CD4-positive, alpha-beta T cell treated with Interferon gamma for 1 hour (primary cell): ENCODE measurements at regions not wholly inside any gene's neighbourhood (a gene's known extent, or its start where the extent isn't known, plus 50 kb on each side); places are given as distances from the start of the nearest gene placed in this dataset.
"Not testable (repeated sequence)": the region's sequence is repeated elsewhere in the genome, so short reads cannot be mapped to it uniquely, and the experiment has no call there.

Source experiments
- DNase-seq: peaks from one replicate; pipeline ENCODE4 v3.0.0-alpha.2; 2020

GRCh38 chr2:210963386-210963785, 407.0 kb downstream of the CPS1 start:
- no peak for DNase-seq

- DNase-seq: no peak
These were observed 407.9 kb downstream of the CPS1 start for GRCh38 chr2:210964141-210964764.

DNA sequence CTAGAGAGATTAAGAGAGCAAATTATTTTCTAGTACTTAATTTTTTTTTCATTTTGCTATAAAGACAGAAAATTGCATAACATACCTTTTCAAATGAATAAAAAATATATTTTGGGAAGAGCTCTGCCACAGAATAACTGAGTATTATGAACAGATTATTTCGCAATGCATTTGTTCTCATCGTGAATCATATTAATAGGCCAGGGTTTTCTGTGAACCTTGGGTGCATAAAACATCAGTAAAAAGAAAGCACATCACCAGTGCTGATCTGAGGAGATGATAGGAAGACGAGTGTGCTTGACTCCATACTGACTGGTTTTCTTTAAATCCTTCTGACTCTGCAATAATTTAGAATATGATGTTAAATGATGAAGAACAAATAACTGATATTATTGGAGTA, 409.1 kb downstream of the CPS1 start:
- DNase-seq: no peak

DNA sequence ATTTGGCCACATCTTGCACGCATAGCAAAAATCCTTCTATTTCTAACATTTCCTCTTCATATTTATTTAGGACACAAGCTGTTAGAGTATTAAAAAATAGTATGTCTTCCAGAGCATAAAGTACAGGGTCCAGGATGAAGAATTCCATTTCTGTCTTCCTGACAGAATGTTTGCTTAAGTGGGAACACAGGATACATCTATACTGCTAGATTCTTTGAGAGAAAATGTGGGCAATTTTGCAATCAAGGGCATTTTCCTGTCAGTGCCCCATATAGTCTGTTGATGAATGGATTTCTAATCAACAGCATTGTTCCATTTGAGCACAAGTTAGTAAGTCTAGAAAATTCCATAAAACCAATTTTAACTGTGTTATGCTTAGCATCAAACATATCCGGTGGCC, 409.9 kb downstream of the CPS1 start:
- DNase-seq: no peak

GRCh38 chr2:210971431-210971830, 415.0 kb downstream of the CPS1 start:
- DNase-seq: no peak

- DNase-seq: not testable (repeated sequence)
These were observed 430.4 kb downstream of the CPS1 start for GRCh38 chr2:210986806-210987205.

DNA sequence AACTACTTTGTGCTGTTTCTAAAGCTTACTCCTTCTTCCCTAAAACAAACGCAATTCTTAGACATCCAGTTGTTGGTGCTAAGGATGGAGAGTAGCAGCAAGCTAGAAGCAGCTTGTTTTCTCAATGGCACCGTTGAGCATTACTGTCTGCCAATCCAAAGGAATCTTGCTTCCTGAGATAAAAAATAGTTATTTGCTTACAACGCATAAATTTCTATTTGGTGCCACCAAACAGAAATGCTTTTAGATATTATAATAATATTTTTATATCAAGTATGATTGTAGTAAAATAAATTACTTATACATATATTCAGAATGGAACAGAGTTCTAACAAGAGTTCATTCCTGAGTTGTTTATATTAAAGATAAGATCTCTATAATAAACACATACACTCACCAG, 434.7 kb downstream of the CPS1 start:
- no peak for DNase-seq

GRCh38 chr2:210994104-210994503, 437.7 kb downstream of the CPS1 start:
- no peak for DNase-seq

- DNase-seq: no peak
These were observed 441.0 kb downstream of the CPS1 start for GRCh38 chr2:210997373-210997772.

DNA sequence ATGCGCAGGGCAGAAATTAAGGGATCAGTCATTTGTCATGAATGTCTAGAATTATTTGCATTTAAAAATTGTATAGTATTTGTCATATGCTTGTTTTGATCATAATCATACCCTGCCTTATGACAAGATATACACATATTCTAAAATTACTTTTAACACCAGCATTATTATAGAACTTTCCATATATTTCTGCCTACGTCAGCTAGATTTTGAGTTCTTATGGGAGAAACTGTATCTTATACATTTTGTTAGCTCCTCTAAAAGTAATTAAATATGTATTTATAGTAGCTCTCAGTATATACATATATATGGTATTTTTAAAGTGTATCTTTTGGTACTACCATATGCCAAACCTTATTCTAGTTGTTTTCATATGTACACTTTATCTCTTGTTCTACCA, 441.9 kb downstream of the CPS1 start:
- DNase-seq: no peak

DNA sequence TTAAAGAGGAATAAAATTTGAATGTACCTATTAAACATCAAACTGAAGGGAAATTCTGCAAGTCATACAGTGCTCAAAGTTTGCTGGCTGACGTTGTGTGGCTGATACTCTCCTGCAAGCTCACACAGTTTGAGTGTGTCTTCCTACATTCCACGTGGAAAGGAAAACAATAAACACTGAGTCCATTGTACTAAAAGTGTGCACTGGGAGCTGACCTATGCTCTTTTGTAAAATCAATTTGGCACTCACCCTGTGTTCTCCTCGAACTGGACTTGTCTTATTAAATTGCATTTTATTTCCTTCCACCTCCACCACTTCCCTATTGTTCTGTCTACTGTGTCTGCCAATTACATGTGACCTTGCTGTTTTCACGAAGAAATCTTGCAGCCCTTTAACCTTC, 458.0 kb downstream of the CPS1 start:
- no peak for DNase-seq

- no peak for DNase-seq
These were observed 458.5 kb downstream of the CPS1 start for GRCh38 chr2:211014906-211015305.

DNA sequence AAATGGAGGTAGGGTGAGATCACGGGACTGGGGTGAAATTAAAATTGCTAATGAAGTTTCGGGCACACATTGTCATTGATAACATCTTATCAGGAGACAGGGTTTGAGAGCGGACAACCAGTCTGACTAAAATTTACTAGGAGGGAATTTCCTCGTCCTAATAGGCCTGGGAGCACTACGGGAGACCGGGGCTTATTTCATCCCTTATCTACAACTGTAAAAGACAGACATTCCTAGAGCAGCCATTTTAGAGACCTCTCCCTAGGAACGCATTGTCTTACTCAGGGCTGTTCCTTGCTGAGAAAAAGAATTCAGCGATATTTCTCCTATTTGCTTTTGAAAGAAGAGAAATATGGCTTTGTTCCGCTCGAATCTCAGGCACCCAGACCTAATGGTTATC, 468.7 kb downstream of the CPS1 start:
- not testable (repeated sequence) for DNase-seq

- no peak for DNase-seq
These were observed 469.7 kb downstream of the CPS1 start for GRCh38 chr2:211026109-211026508.

DNA sequence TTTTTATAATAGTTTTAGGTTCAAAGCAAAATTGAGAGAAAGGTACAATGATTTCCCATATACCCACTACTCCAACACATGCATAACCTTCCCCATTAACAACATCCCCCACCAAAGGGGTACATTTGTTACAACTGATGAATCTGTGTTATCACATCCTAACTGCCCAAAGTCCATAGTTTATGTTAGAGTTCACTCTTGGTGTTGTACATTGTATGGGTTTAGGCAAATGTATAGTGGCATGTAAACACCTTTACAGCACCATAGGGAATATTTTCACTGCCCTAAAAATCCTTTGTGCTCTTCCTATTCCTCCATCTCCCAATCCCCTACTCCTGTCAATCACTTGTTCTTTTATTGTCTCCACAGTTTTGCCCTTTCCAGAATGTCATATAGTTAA, 471.6 kb downstream of the CPS1 start:
- DNase-seq: no peak

DNA sequence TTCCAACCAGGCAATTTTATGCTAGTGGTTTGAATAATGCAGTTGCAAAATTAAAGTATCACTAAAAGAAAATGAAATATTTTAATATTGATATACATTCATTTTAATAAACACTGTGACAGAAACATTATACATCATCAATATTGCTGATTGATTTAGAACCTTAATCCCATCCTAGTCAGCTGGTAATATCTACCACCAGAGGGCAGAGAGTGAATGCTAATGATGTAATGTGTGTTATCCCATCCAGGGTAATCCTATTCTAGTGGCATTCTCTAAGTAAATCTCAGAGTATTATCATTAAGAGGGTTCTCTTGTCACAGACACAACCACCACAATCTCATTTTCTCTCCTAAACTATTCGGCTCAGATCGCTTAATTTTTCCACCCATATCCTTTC, 477.4 kb downstream of the CPS1 start:
- no peak for DNase-seq

DNA sequence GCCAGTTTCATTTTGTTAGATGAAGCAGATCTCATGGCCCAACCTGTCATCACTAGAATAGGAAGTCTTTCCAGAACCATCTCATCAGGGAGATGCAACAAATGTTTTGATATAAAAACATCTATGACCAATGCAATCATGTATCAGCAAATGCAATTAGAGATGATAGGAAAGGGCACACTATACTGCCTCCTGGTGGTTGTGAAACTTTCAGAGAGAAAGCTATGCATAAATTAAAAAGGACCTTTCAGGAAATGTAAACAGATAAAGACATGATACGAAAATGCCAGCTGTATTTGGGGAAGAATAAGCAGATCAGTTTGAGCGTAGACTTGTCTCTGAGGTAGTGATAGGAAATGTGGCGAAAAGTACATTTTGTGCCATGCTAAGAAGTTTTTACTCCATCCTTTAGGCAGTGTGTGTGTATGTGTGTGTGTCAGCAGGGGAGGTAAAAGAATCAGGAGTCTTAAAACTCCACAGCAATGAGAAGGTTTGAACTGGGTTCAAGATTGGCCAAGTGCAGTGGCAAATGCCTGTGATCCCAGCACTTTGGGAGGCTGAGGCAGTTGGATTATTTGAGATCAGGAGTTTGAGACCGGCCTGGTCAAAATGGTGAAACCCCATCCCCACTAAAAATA, 479.3 kb downstream of the CPS1 start:
- no peak for DNase-seq

DNA sequence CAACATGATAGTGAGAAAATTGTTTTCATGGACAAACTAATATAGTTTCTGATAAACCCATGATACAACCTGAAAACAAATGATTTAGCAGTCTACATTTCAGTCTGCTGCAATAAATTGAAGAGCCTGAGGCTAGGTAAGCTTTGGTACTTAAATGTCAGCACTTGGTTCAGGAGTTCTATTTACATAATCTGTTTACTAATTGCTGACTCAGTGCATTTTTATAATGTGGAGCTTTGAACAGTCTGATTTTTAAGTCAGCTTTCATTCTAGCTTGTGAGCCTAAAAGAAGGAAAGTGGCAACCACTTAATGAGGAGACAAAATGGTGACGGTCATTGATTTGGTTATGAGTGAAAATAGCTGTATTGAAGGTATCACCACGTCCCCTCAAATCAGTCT, 488.6 kb downstream of the CPS1 start:
- DNase-seq: no peak

GRCh38 chr2:211049321-211050018, 493.1 kb downstream of the CPS1 start:
- no peak for DNase-seq

- DNase-seq: no peak
These were observed 499.0 kb downstream of the CPS1 start for GRCh38 chr2:211055438-211055837.

DNA sequence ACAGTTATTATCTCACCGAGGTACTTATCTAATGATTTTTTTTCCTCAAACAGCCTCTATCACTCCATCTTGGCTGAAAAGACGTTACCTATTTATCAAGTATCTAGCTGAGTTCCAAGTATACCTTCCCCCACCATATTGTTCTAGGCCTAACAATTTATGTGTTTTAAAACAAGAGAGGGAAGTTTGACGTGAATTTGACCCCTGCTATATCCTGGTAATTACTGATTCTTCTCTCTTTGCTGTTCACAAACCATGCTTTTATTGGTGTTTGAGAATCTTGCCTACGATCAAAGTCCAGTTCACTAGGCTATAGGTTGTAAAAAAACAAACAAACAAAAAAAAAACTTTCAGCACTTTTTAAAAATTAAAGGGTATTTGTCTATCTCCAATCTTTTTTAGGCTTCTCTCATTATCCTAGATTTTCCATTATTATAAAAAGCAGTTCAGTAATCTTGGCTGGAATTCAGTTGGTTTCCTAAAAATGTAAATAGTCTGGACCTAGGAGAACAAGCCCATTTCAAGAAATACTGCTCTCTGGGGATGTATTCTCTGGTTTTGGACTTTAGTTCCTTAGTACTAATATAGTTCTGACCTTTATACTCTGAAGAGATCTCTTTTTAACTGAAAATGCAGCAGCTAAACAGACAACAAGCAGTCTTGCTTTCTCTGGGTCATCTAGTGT, 505.4 kb downstream of the CPS1 start:
- no peak for DNase-seq

- no peak for DNase-seq
These were observed 505.9 kb downstream of the CPS1 start for GRCh38 chr2:211062297-211062612.

DNA sequence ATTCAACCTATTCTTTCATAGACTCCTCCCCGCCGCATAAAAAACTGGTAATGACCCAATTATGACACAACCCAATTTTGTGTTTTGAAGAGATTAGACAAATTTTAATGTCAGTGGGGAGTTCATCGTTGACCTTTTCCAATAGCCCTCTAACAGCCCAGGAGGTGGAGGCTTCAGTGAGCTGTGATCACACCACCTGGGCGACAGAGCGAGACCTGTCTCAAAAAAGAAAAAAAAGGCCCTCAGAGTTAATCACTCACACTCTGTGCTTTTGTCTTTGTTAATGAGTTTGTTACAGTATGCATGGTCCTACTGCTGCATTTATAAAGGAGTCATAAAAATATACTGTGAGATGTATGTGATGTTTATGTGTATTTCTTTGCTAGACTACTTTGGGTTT, 510.6 kb downstream of the CPS1 start:
- DNase-seq: no peak
